ENCODE measurements at regions not wholly inside any gene's neighbourhood (a gene's known extent, or its start where the extent isn't known, plus 50 kb on each side); places are given as distances from the start of the nearest gene placed in this dataset.
"Not testable (repeated sequence)": the region's sequence is repeated elsewhere in the genome, so short reads cannot be mapped to it uniquely, and the experiment has no call there.

- TF ChIP-seq, protein P1, sequence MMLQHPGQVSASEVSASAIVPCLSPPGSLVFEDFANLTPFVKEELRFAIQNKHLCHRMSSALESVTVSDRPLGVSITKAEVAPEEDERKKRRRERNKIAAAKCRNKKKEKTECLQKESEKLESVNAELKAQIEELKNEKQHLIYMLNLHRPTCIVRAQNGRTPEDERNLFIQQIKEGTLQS (IDR thresholded peaks at IDR 0.05) = no peak
- no peak for TF ChIP-seq FOXA1 (IDR thresholded peaks at IDR 0.05)
- no peak for TF ChIP-seq CTCF (IDR thresholded peaks at IDR 0.05; ENCODE audit: low read depth, low read length, missing input control)
- TF ChIP-seq NR2F2 (IDR thresholded peaks at IDR 0.05) = no peak
- no peak for TF ChIP-seq TAF1 (conservative IDR thresholded peaks at IDR 0.05)
- TF ChIP-seq YY1 (IDR thresholded peaks at IDR 0.05) = no peak
- TF ChIP-seq SP1 (IDR thresholded peaks at IDR 0.05) = no peak
These were observed 132.2 kb upstream of the CAV2 start (continued) for GRCh38 chr7:116367171-116367813.

DNA sequence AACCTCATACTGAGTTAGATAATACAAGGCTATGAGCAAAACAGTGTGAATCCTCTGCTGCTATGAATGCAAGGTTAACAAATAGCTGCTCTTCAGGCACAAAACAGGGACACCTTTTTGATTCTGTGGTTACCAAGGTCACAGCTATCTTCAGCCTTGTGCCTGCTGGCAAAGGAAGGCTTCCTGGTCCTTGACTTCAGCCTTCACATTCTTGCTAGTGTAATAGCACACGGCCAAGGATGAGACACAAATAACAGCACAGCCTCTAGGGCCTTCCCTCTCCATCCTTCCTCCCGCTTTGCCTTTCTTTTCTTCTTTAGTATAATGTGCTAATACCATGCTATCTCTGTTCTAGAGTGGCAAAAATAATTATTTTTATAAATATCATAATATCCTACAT is 130.6 kb upstream of the CAV2 start:
- Histone ChIP-seq H3K9ac (ENCODE audit: low read depth in 1 of 2, low read length in 2 of 2) (no peak overlapping the region), H3K4me3 (ENCODE audit: low read depth in 1 of 3, low read length in 3 of 3) (no peak overlapping the region), H3K27me3 (ENCODE audit: control insufficient read depth in 4 of 4, insufficient read depth in 4 of 4, low read length in 3 of 4) (no peaks in the 10 kb centered on the region), H3K9me3 (ENCODE audit: control insufficient read depth in 4 of 4, low read length in 3 of 4) (no peaks in the 10 kb centered on the region), H3K36me3 (ENCODE audit: control insufficient read depth in 4 of 4, insufficient read depth in 3 of 4, low read depth in 1 of 4, low read length in 3 of 4) (no peaks in the 10 kb centered on the region), H3K4me1 (ENCODE audit: control insufficient read depth in 4 of 4, insufficient read depth in 4 of 4, low read length in 3 of 4) (no peaks in the 10 kb centered on the region), H3K27ac (ENCODE audit: low read depth in 1 of 2, low read length in 2 of 2) (no peak overlapping the region)
- 86% methylated on average over 2 of the region's 2 CpGs for WGBS
- TF ChIP-seq EGR1 (IDR thresholded peaks at IDR 0.05; ENCODE audit: low read depth in 2 of 2) = no peak
- no peak for TF ChIP-seq HNF4A (conservative IDR thresholded peaks at IDR 0.05)
- TF ChIP-seq TAF1 (conservative IDR thresholded peaks at IDR 0.05) = no peak
- no peak for TF ChIP-seq GABPA (IDR thresholded peaks at IDR 0.05 in 1 of 2, conservative IDR thresholded peaks at IDR 0.05 in 1 of 2)
- no peak for TF ChIP-seq RAD21 (IDR thresholded peaks at IDR 0.05)
- TF ChIP-seq YY1 (IDR thresholded peaks at IDR 0.05) = no peak
- no peak for TF ChIP-seq REST (IDR thresholded peaks at IDR 0.05)
- TF ChIP-seq JUND (IDR thresholded peaks at IDR 0.05) = no peak
- TF ChIP-seq FOXA1 (IDR thresholded peaks at IDR 0.05) = no peak
- TF ChIP-seq ZBTB33 (IDR thresholded peaks at IDR 0.05) = no peak
- TF ChIP-seq SP1 (IDR thresholded peaks at IDR 0.05) = no peak
- no peak for TF ChIP-seq NR2F2 (IDR thresholded peaks at IDR 0.05)
- no peak for TF ChIP-seq RXRA (IDR thresholded peaks at IDR 0.05)
- no peak for TF ChIP-seq MAX (IDR thresholded peaks at IDR 0.05)
- no peak for TF ChIP-seq HNF4G (IDR thresholded peaks at IDR 0.05)
- TF ChIP-seq, protein P1 (IDR thresholded peaks at IDR 0.05) = no peak
- no peak for TF ChIP-seq CTCF (IDR thresholded peaks at IDR 0.05; ENCODE audit: low read depth, low read length, missing input control)
- TF ChIP-seq FOXA2 (IDR thresholded peaks at IDR 0.05) = no peak
- no peak for DNase-seq (ENCODE audit: low spot score)

GRCh38 chr7:116371536-116371935 is 128.0 kb upstream of the CAV2 start:
- 92% methylated on average over 7 of the region's 7 CpGs for WGBS
- not testable (repeated sequence) for H3K9ac ChIP-seq (ENCODE audit: low read depth in 1 of 2, low read length in 2 of 2); H3K9me3 ChIP-seq (ENCODE audit: control insufficient read depth in 4 of 4, low read length in 3 of 4); DNase-seq (ENCODE audit: low spot score); H3K4me3 ChIP-seq (ENCODE audit: low read depth in 1 of 3, low read length in 3 of 3); H3K27ac ChIP-seq (ENCODE audit: low read depth in 1 of 2, low read length in 2 of 2); H3K4me1 ChIP-seq (ENCODE audit: control insufficient read depth in 4 of 4, insufficient read depth in 4 of 4, low read length in 3 of 4); H3K36me3 ChIP-seq (ENCODE audit: control insufficient read depth in 4 of 4, insufficient read depth in 3 of 4, low read depth in 1 of 4, low read length in 3 of 4); H3K27me3 ChIP-seq (ENCODE audit: control insufficient read depth in 4 of 4, insufficient read depth in 4 of 4, low read length in 3 of 4)
